ENCODE measurements at regions not wholly inside any gene's neighbourhood (a gene's known extent, or its start where the extent isn't known, plus 50 kb on each side); places are given as distances from the start of the nearest gene placed in this dataset.
"Not testable (repeated sequence)": the region's sequence is repeated elsewhere in the genome, so short reads cannot be mapped to it uniquely, and the experiment has no call there.

GRCh38 chr15:24485885-24486567, 189.5 kb upstream of the NPAP1 start:
- not testable (repeated sequence) for H3K4me3 ChIP-seq (ENCODE audit: low read depth, low read length); DNase-seq (ENCODE audit: low read depth)

GRCh38 chr15:24488164-24488907, 187.2 kb upstream of the NPAP1 start:
- DNase-seq (ENCODE audit: low read depth); H3K4me3 ChIP-seq (ENCODE audit: low read depth, low read length): not testable (repeated sequence)

GRCh38 chr15:24505216-24505615, 170.4 kb upstream of the NPAP1 start:
- DNase-seq (ENCODE audit: low read depth); H3K4me3 ChIP-seq (ENCODE audit: low read depth, low read length): not testable (repeated sequence)

- DNase-seq (ENCODE audit: low read depth); H3K4me3 ChIP-seq (ENCODE audit: low read depth, low read length): not testable (repeated sequence)
Measured at GRCh38 chr15:24509714-24510113, 165.9 kb upstream of the NPAP1 start.

- H3K4me3 ChIP-seq (ENCODE audit: low read depth, low read length); DNase-seq (ENCODE audit: low read depth): not testable (repeated sequence)
Measured at GRCh38 chr15:24511598-24511997, 164.0 kb upstream of the NPAP1 start.

- H3K4me3 ChIP-seq (ENCODE audit: low read depth, low read length); DNase-seq (ENCODE audit: low read depth): not testable (repeated sequence)
Measured at GRCh38 chr15:24518772-24519171, 156.8 kb upstream of the NPAP1 start.

GRCh38 chr15:24531235-24531634, 144.3 kb upstream of the NPAP1 start:
- not testable (repeated sequence) for DNase-seq (ENCODE audit: low read depth); H3K4me3 ChIP-seq (ENCODE audit: low read depth, low read length)

GRCh38 chr15:24534032-24534431, 141.5 kb upstream of the NPAP1 start:
- not testable (repeated sequence) for H3K4me3 ChIP-seq (ENCODE audit: low read depth, low read length); DNase-seq (ENCODE audit: low read depth)

- H3K4me3 ChIP-seq (ENCODE audit: low read depth, low read length); DNase-seq (ENCODE audit: low read depth): not testable (repeated sequence)
Measured at GRCh38 chr15:24557281-24557680, 118.3 kb upstream of the NPAP1 start.

- no peak for TF ChIP-seq CTCF (IDR thresholded peaks at IDR 0.05; ENCODE audit: control insufficient read depth, extremely low read depth, insufficient read depth)
- DNase-seq (ENCODE audit: low read depth), result no peak
- H3K4me3 ChIP-seq (ENCODE audit: low read depth, low read length), result no peak overlapping the region
Measured at GRCh38 chr15:24607636-24608035, 67.9 kb upstream of the NPAP1 start.

GRCh38 chr15:24617646-24618045, 57.9 kb upstream of the NPAP1 start:
- no peak for DNase-seq (ENCODE audit: low read depth)
- no peak overlapping the region for H3K4me3 ChIP-seq (ENCODE audit: low read depth, low read length)
- no peak for TF ChIP-seq CTCF (IDR thresholded peaks at IDR 0.05; ENCODE audit: control insufficient read depth, extremely low read depth, insufficient read depth)

GRCh38 chr15:24621630-24622215, 53.9 kb upstream of the NPAP1 start:
- TF ChIP-seq CTCF (IDR thresholded peaks at IDR 0.05; ENCODE audit: control insufficient read depth, extremely low read depth, insufficient read depth), result no peak
- no peak overlapping the region for H3K4me3 ChIP-seq (ENCODE audit: low read depth, low read length)
- DNase-seq (ENCODE audit: low read depth), result no peak

Data from LNCaP clone FGC (cell line).